Fibroblast of skin of scalp (primary cell): ENCODE measurements at regions not wholly inside any gene's neighbourhood (a gene's known extent, or its start where the extent isn't known, plus 50 kb on each side); places are given as distances from the start of the nearest gene placed in this dataset.
A peak's percentile ranks its signal among the peaks of the same experiment; 100 is the strongest.
"Not testable (repeated sequence)": the region's sequence is repeated elsewhere in the genome, so short reads cannot be mapped to it uniquely, and the experiment has no call there.

Experiments used
- DNase-seq: peaks from one replicate; pipeline ENCODE4 v3.0.0-alpha.2; 2013

- DNase-seq: no peak
These were observed 1017.0 kb upstream of the TMPRSS15 start for GRCh38 chr21:19420565-19420964.

GRCh38 chr21:19433623-19434022, 1030.0 kb upstream of the TMPRSS15 start:
- no peak for DNase-seq

- no peak for DNase-seq
These were observed 1037.4 kb upstream of the TMPRSS15 start for GRCh38 chr21:19440792-19441655.

GRCh38 chr21:19458295-19458694, 1054.7 kb upstream of the TMPRSS15 start:
- DNase-seq: no peak

GRCh38 chr21:19461481-19462205, 1058.1 kb upstream of the TMPRSS15 start:
- DNase-seq: peak; percentile 19

GRCh38 chr21:19463966-19464365, 1060.4 kb upstream of the TMPRSS15 start:
- no peak for DNase-seq

GRCh38 chr21:19468991-19469715, 1065.6 kb upstream of the TMPRSS15 start:
- DNase-seq: no peak

GRCh38 chr21:19475525-19475924, 1071.9 kb upstream of the TMPRSS15 start:
- peak; percentile 4 for DNase-seq

GRCh38 chr21:19489930-19490329, 1086.3 kb upstream of the TMPRSS15 start:
- DNase-seq: no peak

- no peak for DNase-seq
These were observed 1086.9 kb upstream of the TMPRSS15 start for GRCh38 chr21:19490481-19490880.

- DNase-seq: not testable (repeated sequence)
These were observed 1090.1 kb upstream of the TMPRSS15 start for GRCh38 chr21:19493437-19494241.

GRCh38 chr21:19501115-19501514, 1097.5 kb upstream of the TMPRSS15 start:
- no peak for DNase-seq

GRCh38 chr21:19507682-19508260, 1104.2 kb upstream of the TMPRSS15 start:
- no peak for DNase-seq

GRCh38 chr21:19508442-19508841, 1104.9 kb upstream of the TMPRSS15 start:
- no peak for DNase-seq

- no peak for DNase-seq
These were observed 1105.3 kb upstream of the TMPRSS15 start for GRCh38 chr21:19508844-19509243.

- no peak for DNase-seq
These were observed 1106.5 kb upstream of the TMPRSS15 start for GRCh38 chr21:19510057-19510456.

- DNase-seq: no peak
These were observed 1107.1 kb upstream of the TMPRSS15 start for GRCh38 chr21:19510653-19511052.

- DNase-seq: no peak
These were observed 1118.8 kb upstream of the TMPRSS15 start for GRCh38 chr21:19522381-19522780.

- no peak for DNase-seq
These were observed 1119.5 kb upstream of the TMPRSS15 start for GRCh38 chr21:19523061-19523460.

GRCh38 chr21:19523746-19524145, 1120.2 kb upstream of the TMPRSS15 start:
- DNase-seq: no peak

GRCh38 chr21:19529031-19529430, 1125.4 kb upstream of the TMPRSS15 start:
- no peak for DNase-seq

GRCh38 chr21:19535356-19535755, 1131.8 kb upstream of the TMPRSS15 start:
- no peak for DNase-seq
